ENCODE measurements at regions not wholly inside any gene's neighbourhood (a gene's known extent, or its start where the extent isn't known, plus 50 kb on each side); places are given as distances from the start of the nearest gene placed in this dataset.

DNA sequence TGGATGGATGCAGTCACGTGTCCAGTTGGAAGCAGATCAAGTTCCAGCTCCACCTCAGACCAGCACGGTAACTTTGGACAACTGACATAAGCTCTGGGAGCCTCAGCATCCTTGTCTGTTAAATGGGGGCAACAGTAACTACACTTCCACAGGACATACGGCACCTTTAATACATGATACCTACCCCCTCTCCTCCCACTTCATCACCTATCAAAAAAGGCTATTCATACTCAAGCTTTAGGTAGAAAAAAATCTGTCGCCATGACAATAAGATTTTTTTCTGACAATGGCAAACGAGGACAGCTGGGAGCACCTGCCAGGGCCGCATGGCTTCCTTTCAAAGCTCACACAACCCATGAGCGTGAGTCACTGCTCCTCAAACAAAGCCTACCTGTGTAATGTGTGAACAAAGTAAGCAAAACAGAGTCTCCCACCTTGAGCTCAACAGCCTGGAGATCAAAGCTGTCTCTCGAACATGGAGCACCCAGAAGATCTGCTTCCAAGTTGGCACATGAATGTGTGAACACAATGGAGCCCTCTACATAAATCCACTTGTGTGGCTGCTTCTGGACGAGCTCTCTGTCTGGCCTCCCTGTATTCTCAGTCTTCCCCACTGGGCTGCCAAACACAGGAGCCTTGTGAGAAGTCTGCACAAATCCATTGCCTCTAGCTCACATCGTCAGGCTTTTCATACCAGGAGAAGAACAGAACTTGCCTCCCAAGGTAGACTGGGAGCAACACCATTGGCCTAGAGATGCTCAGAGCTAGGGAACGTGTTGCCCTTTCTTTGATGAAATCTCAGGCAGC, 459.7 kb downstream of the SOX9 start:
- DNase-seq (ENCODE audit: low spot score), result no peak

DNA sequence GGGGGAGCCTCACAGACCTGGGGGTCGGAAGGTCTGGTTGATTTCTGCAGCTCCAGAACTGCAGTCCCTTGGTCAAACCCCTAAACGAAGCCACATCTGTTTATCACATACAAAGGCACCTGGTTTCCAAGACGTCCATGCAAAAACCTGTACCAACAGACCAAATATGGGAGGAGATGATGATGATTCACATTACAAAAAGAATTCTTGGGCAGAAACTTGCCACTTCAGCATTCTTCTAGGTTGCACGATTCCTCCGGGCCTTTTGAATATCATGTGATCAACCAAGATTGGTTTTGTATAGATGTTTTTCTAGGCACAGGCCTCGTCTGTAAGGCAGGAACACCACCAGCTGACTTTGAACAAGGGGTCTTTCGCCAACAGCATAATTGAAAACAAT, 466.3 kb downstream of the SOX9 start:
- no peak for DNase-seq (ENCODE audit: low spot score)

DNA sequence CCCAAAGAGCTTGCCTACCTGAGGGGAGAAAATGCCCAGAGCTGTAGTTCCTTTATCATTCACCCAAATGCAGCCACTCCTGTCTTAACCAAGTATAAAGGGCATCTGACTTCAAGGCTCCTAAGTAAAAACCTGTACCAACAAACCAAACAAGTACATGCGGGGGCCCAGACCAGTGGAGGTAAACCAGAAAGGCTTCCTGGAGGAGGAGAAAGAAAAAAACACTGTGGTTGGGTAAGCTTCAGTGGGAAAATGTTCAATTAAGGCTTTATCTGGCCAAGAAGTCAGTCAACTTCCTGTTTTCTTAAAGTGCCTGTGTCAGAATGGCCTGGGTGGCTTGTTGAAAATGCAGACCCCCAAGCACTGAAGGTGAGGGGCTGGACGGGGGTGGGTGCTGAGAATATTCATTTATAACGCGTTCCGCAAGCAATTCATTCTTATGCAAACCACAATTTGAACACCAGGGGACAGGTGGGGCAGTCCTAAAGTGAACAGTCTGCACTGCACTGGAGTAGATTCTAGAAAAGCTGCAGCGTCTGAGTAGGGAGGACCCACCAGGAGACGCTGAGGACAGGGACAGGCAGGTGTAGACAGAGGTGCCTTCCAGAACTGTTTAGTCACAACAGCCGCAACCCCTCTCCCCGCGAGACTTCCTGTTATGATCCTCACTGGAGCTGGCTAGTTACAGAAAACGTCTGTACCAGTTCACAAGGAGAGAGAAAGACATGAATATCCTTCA, 467.1 kb downstream of the SOX9 start:
- peak; percentile 65 for DNase-seq (ENCODE audit: low spot score)

DNA sequence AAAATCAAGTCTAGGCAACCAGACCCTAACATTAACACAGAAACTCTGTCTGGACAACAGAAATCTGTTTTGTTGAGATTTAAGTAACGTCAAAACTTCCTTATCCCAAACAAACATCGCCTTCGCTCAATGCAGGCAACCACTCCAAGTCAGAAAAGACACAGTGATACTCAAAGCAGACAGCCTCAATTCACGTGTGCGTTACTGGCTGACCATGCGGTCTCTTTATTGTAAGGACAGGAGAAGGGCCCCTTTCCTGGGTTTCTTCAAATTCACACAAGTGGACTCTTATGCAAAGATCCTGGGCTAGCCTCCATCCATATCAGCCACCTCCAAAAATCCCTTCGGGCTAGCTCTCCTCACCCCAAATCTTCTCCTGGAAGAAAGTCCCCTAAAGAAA, 467.7 kb downstream of the SOX9 start:
- no peak for DNase-seq (ENCODE audit: low spot score)

DNA sequence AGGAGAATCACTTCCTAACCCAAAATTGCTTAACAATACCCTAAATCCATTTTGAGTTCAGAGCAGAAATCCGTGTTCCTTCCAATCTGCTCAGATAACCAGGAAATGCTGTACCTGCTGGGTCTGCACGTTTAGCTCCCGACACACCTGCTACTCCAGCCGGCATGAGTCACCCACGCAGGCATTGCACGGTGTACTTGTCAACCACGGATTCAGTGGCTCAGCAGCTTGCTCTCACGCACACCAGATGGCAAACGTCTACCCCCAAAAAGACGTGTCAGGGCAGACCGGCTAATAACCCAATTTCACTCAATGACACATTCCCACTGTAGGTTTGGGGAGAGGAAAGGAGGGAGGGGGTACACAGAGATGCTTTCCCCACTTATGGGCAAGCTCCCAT, 468.1 kb downstream of the SOX9 start:
- DNase-seq (ENCODE audit: low spot score), result no peak

DNA sequence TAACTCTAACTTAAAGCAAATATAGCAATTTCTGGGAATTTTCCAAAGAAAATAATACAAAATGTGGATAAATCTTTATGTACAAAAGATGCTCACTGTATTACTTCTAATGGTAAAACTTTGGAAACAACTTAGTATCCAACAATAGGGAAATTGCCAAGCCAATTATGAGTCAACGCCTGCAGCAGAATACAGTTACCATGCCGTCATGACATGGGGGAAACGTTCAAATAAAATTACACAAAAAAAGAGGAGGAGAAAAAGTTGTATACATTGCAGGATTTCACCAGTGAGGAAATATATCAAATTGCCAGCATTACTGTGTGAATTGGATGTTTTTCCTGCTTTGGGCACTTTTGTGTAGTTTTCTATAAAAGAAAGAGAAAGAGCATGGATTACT, 469.6 kb downstream of the SOX9 start:
- DNase-seq (ENCODE audit: low spot score), result no peak

DNA sequence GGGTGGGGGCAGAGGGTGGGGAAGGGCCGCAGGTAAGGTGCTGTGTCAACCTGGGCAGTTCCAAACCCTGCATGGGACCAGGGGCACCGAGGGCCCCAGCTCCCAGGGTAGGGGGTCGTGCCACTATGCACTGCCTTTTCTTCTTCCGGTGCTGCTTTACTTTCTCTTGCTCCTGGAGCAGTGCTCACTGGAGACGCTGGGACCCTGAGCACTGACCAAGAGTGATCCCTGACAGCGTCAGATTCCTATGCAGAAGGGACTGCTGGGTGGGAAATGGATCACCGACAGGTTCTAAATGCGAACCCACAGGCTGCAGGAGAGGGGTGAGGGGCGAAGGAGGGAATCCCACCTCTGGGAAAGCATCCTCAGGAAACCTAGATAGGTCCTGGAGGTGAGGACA, 470.1 kb downstream of the SOX9 start:
- no peak for DNase-seq (ENCODE audit: low spot score)

DNA sequence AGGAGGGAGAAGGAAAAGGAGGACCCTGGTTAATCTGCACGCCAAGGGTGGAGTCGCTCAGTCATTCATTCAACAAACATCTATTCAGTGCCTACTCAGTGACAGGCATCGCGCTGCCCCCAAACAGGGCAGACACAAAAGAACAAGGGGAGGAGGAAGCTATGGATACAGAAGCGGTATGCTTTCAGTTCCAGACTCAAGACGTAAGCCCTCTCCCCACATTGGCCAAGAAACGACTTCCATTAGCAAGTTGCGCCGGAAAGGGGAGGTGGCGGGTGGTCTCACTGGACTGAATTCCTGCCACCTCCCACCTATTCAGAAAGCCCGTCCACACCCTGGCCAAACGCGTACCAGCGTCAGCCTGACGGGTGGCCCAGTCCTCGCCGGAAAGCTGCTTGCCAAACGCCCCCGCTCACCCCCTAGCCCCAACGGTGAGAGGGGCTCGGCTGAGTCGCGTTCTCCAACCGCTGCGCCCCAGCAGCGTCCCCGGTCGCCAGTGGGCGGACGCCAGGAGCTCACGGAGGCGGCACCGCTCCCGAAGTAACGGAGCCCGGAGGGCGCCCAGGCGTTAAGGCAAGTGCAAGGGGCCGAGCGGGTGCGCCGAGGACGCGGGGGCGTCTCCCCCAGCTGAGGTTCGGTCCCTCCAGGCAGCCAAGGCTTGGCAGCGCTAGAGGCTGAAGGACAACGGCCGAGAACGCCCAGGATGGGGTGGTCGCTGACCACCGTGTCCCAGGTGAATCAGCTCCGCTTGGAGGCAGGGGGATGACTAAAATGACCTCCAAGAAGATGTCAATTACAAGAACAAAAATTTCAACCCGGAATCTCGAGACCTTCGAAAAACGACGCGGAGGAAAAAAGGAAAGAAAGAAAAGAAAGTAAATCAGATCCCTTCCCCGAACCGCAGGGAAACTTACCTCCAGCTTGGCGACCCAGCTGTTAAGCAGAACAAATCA, 470.7 kb downstream of the SOX9 start:
- no peak for DNase-seq (ENCODE audit: low spot score)

DNA sequence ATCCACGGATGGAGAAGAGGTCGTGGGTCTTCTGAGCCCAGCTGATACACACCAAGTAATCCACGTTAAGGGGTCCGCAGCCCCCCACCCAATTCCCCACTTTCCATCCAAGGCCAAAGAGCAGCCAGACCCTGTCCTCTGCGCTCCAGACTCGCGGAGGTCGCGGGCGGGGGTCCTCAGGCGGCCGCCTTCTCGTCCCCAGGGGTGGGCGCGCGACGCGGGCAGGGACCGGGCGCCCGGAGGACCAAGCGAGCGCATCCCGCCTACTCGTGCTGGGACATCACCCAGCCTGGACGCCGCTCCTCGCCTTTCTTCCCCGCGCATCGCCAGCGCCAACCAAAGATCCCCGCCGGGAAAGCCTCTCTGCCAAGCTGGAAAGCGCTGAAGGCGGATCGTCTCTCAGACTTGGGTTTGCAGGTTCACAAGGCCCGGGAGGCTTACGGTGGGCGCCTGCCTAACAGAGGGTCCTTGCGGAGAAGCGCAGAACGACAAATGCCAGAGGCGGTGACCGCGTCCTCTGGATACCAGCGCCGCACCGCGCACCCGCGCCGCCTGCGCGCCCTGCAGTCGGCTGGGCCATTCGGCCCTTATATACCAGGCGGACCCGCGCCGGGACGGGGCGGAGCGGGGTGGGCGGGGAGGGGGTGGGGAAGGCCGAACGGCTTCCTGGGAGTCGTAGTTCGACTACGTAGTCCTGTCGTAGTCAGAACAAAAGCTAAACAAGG, 471.6 kb downstream of the SOX9 start:
- peak; percentile 93 for DNase-seq (ENCODE audit: low spot score)

DNA sequence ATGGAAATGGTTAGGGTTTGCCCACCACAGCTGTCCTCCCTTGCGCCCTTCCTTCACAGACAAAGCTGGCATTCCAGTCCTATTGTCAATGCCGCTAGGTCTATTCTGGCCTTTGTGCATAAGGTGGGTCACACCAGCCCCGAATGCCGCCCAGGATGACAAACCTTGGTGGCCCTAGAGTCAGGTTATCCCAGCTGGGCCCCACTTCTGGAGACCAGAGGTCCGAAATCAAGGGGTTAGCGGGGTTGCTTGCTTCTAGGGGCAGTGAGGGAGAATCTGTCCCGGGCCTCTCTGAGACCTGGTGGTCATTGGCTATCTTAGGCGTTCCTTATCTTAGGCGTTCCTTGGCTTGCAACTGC, 472.1 kb downstream of the SOX9 start:
- DNase-seq (ENCODE audit: low spot score), result no peak

DNA sequence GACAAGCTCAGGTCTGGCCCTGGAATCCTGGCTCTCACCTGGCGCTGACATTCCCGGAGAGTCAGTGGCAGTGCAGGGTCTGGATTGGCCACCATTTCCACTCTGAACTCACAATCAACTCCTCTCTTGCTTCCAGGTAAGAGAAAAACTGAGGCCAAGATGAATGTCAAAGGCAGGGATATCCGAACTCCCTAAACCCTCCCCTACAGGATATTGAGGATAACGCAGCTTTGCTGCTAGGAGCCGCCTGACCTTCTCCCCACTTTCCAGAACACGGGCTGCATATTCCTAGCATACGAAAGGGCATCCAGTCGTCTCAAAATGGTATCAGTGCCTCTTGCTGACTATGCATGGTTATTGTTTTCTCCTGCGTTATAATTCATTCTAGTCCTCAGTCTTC, 473.4 kb downstream of the SOX9 start:
- DNase-seq (ENCODE audit: low spot score), result no peak

Measured in hepatic stellate cell (primary cell).